ENCODE measurements at regions not wholly inside any gene's neighbourhood (a gene's known extent, or its start where the extent isn't known, plus 50 kb on each side); places are given as distances from the start of the nearest gene placed in this dataset.
A peak's percentile ranks its signal among the peaks of the same experiment; 100 is the strongest.

DNA sequence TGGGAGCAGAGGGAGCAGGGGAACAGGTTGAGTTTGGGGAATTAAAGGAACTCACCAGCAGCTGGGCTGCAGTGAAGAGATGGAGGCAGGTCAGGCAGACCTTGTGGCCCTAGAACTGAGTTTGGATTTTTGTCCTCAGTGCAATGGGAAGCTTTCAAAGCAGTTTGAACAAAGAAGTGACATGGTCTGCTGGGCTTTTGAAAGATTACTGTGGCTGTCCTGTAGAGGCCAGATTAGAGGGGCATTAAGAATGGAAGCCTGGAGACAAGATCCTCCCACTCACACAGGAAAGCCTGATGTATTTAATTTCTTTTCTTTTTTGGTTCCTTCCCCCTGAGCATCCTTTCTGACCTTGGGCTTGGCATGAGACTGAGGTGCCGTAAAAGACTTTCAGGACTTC, 118.1 kb upstream of the LHCGR start:
- no peak for DNase-seq
- peaks cover 4% of the 10 kb centered on the region for H3K4me1 Mint-ChIP-seq (ENCODE audit: low read depth, unreplicated experiment)
- H3K27ac Mint-ChIP-seq (ENCODE audit: unreplicated experiment): no peak overlapping the region
- H3K36me3 Mint-ChIP-seq (ENCODE audit: unreplicated experiment): no peaks in the 10 kb centered on the region
- TF ChIP-seq, protein P1, sequence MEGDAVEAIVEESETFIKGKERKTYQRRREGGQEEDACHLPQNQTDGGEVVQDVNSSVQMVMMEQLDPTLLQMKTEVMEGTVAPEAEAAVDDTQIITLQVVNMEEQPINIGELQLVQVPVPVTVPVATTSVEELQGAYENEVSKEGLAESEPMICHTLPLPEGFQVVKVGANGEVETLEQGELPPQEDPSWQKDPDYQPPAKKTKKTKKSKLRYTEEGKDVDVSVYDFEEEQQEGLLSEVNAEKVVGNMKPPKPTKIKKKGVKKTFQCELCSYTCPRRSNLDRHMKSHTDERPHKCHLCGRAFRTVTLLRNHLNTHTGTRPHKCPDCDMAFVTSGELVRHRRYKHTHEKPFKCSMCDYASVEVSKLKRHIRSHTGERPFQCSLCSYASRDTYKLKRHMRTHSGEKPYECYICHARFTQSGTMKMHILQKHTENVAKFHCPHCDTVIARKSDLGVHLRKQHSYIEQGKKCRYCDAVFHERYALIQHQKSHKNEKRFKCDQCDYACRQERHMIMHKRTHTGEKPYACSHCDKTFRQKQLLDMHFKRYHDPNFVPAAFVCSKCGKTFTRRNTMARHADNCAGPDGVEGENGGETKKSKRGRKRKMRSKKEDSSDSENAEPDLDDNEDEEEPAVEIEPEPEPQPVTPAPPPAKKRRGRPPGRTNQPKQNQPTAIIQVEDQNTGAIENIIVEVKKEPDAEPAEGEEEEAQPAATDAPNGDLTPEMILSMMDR (IDR thresholded peaks at IDR 0.05; ENCODE audit: partially characterized antibody, unreplicated experiment): no peak
- H3K9me3 Mint-ChIP-seq (ENCODE audit: unreplicated experiment): peaks cover 2% of the 10 kb centered on the region
- H3K27me3 Mint-ChIP-seq (ENCODE audit: unreplicated experiment): peaks cover 2% of the 10 kb centered on the region
- H3K4me3 Mint-ChIP-seq (ENCODE audit: unreplicated experiment): no peak overlapping the region

DNA sequence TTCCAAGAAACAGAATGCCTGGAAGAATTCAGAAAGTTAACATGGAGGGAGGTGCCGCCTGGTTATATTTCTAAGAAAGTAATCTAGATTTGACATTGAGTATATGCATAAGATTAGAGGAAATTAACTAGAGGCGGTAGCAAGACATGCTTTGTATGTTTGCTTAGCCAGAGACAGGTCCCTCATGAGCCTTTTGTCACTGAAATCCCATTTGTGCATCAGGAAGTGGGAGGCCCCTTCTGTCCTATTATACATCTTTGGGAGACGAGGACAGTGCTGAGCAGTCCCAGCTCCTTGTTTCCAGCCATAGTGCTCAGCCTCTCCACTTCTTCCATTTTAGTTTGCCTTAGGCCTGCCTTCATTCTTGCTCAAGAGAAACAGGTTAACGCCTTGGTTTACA, 115.4 kb upstream of the LHCGR start:
- Mint-ChIP-seq H3K36me3 (ENCODE audit: unreplicated experiment) (no peaks in the 10 kb centered on the region), H3K9me3 (ENCODE audit: unreplicated experiment) (peaks cover 2% of the 10 kb centered on the region), H3K4me3 (ENCODE audit: unreplicated experiment) (no peak overlapping the region), H3K27me3 (ENCODE audit: unreplicated experiment) (peaks cover 2% of the 10 kb centered on the region), H3K4me1 (ENCODE audit: low read depth, unreplicated experiment) (peaks cover 4% of the 10 kb centered on the region), H3K27ac (ENCODE audit: unreplicated experiment) (no peak overlapping the region)
- no peak for DNase-seq
- TF ChIP-seq, protein P1 (IDR thresholded peaks at IDR 0.05; ENCODE audit: partially characterized antibody, unreplicated experiment): no peak

DNA sequence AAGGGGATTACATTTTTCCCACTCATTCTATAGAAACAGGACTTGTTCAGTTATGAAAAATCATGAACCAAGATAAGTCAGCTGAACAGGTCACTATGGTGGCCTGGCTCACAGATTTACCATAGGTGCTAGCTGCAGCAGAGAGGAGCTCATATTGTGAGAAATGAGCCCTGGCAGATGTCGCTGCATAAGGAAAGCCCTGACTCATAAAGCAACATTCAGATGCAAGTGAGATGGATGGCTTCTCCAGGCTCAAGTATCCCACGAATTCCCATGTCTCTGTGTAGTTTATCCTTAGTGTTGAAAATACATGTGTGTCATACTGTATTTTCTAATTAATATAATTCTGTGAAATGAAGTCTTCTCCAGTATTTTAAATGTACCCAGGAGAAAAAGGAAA, 115.0 kb upstream of the LHCGR start:
- Mint-ChIP-seq H3K36me3 (ENCODE audit: unreplicated experiment) (no peaks in the 10 kb centered on the region), H3K4me3 (ENCODE audit: unreplicated experiment) (no peak overlapping the region), H3K4me1 (ENCODE audit: low read depth, unreplicated experiment) (peaks cover 4% of the 10 kb centered on the region), H3K27me3 (ENCODE audit: unreplicated experiment) (peaks cover 2% of the 10 kb centered on the region), H3K9me3 (ENCODE audit: unreplicated experiment) (peaks cover 2% of the 10 kb centered on the region), H3K27ac (ENCODE audit: unreplicated experiment) (no peak overlapping the region)
- no peak for DNase-seq
- TF ChIP-seq, protein P1 (IDR thresholded peaks at IDR 0.05; ENCODE audit: partially characterized antibody, unreplicated experiment): no peak

DNA sequence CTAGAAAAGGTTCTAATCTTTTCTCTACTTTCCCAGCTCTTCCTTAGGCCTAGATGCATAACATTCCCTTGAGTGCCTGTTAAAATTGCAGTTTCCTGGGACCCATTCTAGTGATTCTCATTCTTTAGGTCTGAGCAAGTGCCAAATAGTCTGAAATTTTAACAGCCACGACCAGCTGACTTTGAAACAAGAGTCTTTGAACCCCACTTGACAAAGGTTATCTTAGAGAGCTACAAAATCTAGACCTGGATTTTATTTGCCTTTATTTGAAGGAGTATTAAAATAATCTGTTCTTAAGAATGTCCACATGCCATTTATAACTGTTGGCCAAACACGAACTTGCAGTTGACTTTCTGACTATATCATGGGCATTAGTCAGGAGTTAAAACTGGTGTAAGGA, 110.2 kb upstream of the LHCGR start:
- TF ChIP-seq, protein P1 (IDR thresholded peaks at IDR 0.05; ENCODE audit: partially characterized antibody, unreplicated experiment): no peak
- H3K9me3 Mint-ChIP-seq (ENCODE audit: unreplicated experiment): no peaks in the 10 kb centered on the region

DNA sequence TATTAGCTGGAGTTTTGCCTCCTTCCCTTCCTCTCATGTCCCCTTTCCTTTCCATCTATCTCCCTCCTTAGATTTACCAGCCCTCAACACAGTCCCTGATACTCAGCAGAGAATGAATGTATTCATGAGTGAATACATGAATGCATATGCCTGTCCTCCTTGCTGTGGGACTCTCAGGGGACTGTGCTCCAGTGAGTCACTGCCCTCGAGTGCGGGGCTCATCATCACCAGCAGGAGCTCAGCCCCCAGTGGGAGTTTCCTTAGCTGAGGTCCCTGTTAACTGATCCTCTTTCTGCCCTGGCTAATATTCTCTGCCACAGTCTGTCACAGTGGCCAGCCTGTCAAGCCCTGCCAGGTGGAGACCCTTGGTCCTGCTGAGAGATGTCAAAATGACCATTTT, 104.9 kb upstream of the LHCGR start:
- peak overlapping the region; percentile 82 for H3K27ac Mint-ChIP-seq (ENCODE audit: unreplicated experiment)
- peaks cover 22% of the 10 kb centered on the region for H3K4me1 Mint-ChIP-seq (ENCODE audit: low read depth, unreplicated experiment)
- TF ChIP-seq, protein P1 (IDR thresholded peaks at IDR 0.05; ENCODE audit: partially characterized antibody, unreplicated experiment): no peak
- H3K27me3 Mint-ChIP-seq (ENCODE audit: unreplicated experiment): peaks cover 4% of the 10 kb centered on the region
- no peaks in the 10 kb centered on the region for H3K9me3 Mint-ChIP-seq (ENCODE audit: unreplicated experiment)
- peak; percentile 63 for DNase-seq
- H3K36me3 Mint-ChIP-seq (ENCODE audit: unreplicated experiment): no peaks in the 10 kb centered on the region
- H3K4me3 Mint-ChIP-seq (ENCODE audit: unreplicated experiment): peak overlapping the region; percentile 37

More for the DNA sequence above, 110.2 kb upstream of the LHCGR start:
- DNase-seq: no peak
- Mint-ChIP-seq H3K4me3 (ENCODE audit: unreplicated experiment) (no peak overlapping the region), H3K27ac (ENCODE audit: unreplicated experiment) (no peak overlapping the region), H3K36me3 (ENCODE audit: unreplicated experiment) (no peaks in the 10 kb centered on the region), H3K4me1 (ENCODE audit: low read depth, unreplicated experiment) (peaks cover 7% of the 10 kb centered on the region), H3K27me3 (ENCODE audit: unreplicated experiment) (no peaks in the 10 kb centered on the region)

Data from glutamatergic neuron (in vitro differentiated cells).